ENCODE measurements at regions not wholly inside any gene's neighbourhood (a gene's known extent, or its start where the extent isn't known, plus 50 kb on each side); places are given as distances from the start of the nearest gene placed in this dataset.

DNA sequence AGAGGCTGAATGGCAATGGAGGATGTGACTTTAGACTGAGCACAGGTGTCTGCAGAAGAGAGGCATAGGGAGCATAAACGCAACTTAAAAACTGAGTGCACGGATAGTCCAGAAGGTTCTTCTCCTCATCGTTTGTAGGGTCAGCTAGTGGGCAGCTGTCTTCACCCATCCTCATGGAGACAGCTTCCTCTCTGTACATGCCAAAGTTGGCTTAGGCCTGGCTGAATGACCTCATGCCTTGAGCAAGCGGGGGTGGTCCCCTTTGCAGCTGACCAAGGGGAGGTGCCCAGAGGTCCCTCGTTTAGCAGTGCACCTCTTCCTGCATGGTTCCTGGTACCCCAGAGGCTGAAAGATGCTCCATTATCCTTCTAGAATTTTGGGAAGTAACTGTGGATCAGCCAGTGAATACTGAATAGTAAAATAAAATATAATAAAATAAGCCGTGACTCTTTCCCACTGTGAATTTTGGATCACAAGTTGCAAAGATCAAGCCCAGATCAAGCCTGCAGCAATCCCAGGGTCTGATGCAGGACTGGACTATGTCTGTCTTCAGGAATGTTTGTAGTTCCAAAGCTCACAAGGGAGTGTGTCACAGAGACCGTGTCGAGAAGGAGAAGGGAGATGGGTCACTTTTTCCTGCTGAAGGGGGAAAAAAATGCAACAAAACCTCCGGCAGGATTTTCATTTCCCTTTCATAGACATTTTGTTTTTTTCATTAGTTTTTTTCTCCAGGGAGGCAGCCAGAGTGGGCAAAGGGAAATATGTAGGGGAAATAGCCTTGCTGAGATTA is 295.3 kb upstream of the MKI67 start:
- TF ChIP-seq EZH2 (IDR thresholded peaks at IDR 0.05; ENCODE audit: borderline replicate concordance, low read length) = no peak
- TF ChIP-seq, protein P1, sequence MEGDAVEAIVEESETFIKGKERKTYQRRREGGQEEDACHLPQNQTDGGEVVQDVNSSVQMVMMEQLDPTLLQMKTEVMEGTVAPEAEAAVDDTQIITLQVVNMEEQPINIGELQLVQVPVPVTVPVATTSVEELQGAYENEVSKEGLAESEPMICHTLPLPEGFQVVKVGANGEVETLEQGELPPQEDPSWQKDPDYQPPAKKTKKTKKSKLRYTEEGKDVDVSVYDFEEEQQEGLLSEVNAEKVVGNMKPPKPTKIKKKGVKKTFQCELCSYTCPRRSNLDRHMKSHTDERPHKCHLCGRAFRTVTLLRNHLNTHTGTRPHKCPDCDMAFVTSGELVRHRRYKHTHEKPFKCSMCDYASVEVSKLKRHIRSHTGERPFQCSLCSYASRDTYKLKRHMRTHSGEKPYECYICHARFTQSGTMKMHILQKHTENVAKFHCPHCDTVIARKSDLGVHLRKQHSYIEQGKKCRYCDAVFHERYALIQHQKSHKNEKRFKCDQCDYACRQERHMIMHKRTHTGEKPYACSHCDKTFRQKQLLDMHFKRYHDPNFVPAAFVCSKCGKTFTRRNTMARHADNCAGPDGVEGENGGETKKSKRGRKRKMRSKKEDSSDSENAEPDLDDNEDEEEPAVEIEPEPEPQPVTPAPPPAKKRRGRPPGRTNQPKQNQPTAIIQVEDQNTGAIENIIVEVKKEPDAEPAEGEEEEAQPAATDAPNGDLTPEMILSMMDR (conservative IDR thresholded peaks at IDR 0.05 in 1 of 2, IDR thresholded peaks at IDR 0.05 in 1 of 2; ENCODE audit: extremely low read depth in 1 of 2, insufficient read depth in 1 of 2, low read depth in 1 of 2, low read length in 2 of 2) = no peak

All from mammary epithelial cell (primary cell).